Inflammatory macrophage (primary cell): ENCODE measurements at regions not wholly inside any gene's neighbourhood (a gene's known extent, or its start where the extent isn't known, plus 50 kb on each side); places are given as distances from the start of the nearest gene placed in this dataset.
"Not testable (repeated sequence)": the region's sequence is repeated elsewhere in the genome, so short reads cannot be mapped to it uniquely, and the experiment has no call there.

ENCODE experiments used
- DNase-seq, 2 donors: peaks; one replicate each; pipeline ENCODE4 v3.0.0-alpha.2; 2020 to 2022

GRCh38 chr5:130549884-130550561 is 615.0 kb downstream of the HINT1 start:
- no peak for DNase-seq

GRCh38 chr5:130546211-130546610 is 618.8 kb downstream of the HINT1 start:
- DNase-seq, result no peak

GRCh38 chr5:130545291-130545690 is 619.8 kb downstream of the HINT1 start:
- DNase-seq, result no peak

GRCh38 chr5:130541617-130542221 is 623.3 kb downstream of the HINT1 start:
- peak; percentile 2 to 38 for DNase-seq

GRCh38 chr5:130536691-130537090 is 628.4 kb downstream of the HINT1 start:
- no peak for DNase-seq

GRCh38 chr5:130532786-130533185 is 628.5 kb downstream of the CHSY3 start:
- DNase-seq, result no peak

DNA sequence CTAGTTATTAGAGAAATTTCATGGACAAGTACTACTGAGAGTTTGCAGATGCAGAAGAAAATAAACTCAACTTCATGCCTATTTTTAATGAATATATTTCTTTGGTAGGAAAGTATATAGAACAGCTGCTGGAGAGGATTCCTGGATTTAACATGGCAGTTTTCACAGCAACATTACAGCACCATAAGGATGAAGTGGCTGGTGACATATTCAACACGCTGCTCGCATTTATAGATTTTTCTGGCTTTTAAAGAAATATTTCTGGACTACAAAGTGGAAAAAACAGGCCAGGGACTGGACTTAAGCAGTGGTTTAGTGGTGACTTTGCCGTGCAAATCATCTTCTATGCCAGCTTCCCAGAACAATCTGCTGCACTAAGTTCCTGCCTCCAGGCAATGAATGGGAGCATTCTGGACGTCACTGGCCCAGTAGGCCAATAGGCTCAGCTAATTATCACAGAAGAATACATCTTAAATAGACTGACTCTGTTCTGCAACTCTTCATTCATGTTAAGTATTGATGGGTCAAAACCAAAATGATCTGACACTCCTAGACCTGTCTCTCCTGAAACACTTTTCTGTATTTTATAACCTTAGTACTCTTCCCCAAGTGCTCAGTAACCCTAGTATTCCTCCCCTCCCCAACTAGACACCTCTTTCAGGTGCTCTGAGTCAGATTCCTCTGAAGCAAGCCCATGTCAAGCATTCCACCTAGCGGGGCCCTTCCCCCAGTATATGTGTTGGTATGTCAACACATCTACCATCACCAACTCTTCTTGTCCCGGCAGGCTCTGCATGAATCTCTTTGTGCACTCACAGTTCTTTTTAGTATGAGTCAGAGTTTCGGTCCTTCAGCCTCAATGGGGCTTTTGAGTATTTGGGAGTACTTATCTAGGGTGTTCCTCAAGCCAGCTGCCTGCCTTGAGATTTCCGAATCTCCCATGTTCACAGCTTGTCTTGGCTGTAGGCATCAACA is 625.5 kb downstream of the CHSY3 start:
- DNase-seq, result no peak

DNA sequence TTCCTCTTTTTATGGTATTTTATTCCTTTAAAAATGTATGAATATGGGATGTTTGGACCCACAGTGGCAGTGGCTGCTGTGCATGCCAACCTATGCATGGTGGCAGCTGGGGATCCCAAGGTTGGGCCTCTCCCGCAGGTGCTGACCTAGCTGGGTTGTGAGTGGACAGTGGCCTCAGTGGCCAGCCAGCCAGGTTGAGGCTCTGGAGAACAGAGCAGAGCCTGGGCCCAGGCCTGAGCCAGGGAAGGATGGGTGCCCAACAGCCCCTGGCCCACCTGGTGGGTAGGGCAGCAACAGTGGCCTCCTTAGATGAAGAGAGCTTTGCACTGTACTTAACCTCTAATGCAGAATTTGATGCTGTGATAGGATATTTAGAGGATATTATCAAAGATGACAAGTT is 624.8 kb downstream of the CHSY3 start:
- DNase-seq, result no peak

- no peak for DNase-seq
Observed at GRCh38 chr5:130528474-130528873, 624.2 kb downstream of the CHSY3 start.

DNA sequence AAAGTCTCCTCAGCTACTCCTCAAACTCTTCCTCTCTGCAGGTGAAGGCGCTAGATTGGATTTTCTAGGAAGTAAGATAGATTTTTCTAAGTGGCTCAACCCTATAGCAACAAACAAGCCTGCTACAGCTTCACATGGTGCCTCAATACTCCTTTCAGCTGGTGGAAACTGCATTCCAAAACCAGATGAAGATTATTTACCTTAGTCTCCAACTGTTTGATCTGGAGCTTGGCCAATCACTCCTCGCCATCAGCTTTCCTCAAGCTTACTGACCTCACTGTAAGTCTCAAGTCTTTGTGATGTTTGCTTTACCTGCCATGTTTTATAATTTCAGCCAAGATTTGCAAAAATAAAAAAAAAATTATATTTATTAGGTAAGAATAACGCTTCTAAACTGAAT is 622.4 kb downstream of the CHSY3 start:
- no peak for DNase-seq

- no peak for DNase-seq
Observed at GRCh38 chr5:130520211-130520610, 615.9 kb downstream of the CHSY3 start.

GRCh38 chr5:130514984-130515690 is 610.9 kb downstream of the CHSY3 start:
- no peak for DNase-seq

DNA sequence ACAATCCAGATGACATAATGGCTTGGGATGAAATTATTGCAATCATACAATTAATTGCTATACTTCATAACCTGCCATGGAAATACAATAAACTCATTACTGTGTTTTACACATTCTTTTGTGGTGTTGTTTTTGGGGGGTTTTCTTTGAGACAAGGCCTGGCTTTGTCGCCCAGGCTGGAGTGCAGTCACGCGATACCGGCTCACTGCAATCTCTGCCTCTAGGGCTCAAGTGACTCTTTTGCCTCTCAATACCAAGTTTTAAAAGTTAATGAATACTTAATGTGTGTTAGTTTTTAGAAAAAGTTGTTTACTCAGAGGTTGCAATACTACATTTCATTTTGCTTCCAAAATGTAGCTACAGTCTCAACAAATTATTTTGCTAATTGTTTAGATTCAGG is 598.4 kb downstream of the CHSY3 start:
- no peak for DNase-seq

DNA sequence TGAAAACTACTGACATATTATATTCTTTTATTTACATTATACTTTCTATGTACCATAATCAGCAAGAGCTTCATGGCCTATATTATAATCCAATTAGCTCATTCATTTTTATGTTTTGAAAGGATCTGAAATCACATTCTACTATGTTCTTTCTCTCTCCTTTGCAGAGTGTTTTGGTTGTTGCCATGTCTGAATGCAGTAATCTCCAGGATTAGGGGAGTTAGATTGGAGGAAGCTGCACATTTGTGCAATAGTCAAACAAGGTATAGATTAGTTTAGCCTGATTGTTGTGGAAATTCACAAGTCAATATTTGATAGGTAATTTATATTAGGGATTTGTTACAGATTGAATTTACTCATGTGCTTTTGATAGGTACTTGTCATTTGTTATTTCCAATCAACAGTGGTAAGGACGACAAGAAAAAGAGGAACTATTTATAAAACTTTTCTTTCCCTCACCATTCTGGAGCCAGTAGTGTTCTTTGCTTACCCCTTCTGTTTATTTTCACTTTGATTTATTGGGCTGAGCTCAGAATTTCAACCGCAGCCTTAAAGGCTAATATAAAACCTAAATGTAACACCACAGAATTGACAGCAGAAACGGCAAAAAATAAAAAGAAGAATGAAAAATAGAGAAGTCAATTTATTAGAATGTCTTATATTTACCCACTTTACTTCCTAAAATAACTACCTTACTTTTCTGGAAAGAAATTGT is 597.0 kb downstream of the CHSY3 start:
- no peak for DNase-seq

- not testable (repeated sequence) for DNase-seq
Observed at GRCh38 chr5:130500495-130500894, 596.2 kb downstream of the CHSY3 start.

DNA sequence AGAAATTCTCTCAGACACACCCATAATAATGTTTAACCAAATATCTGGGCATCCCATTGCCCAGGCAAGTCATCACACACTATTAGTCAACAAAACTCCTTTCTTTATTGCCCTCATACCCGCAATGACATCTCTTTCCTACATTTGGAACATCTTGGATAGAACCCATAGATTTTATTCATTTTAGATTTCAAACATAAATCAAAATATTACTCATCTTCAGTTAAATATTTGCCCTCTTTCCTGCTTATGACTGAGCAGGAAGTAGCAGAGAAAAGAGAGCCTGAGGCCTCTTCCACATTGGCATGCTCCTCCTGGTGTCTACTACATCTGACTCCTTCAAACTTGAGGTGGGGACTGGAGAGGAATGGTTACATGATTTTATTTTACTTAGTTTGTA is 592.0 kb downstream of the CHSY3 start:
- no peak for DNase-seq

DNA sequence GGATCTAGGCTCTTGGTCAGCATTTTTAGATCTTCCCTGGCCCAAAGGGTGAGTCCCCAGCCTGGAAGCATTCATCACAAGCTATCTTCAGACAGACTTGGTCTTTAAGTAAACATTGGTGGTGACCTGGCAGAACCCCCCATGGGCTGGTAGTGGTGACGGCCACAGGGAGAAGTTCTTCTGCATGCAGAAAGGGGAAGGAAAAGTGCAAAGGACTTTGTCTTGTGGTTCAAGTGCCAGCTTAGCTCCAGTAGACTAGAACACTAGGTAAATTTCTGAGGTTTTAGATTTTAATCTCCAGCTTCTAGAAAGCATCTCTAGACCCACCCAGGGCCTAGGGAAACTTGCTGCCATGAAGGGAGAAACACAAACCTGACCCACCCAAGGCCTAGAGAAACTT is 584.0 kb downstream of the CHSY3 start:
- DNase-seq, result no peak

DNA sequence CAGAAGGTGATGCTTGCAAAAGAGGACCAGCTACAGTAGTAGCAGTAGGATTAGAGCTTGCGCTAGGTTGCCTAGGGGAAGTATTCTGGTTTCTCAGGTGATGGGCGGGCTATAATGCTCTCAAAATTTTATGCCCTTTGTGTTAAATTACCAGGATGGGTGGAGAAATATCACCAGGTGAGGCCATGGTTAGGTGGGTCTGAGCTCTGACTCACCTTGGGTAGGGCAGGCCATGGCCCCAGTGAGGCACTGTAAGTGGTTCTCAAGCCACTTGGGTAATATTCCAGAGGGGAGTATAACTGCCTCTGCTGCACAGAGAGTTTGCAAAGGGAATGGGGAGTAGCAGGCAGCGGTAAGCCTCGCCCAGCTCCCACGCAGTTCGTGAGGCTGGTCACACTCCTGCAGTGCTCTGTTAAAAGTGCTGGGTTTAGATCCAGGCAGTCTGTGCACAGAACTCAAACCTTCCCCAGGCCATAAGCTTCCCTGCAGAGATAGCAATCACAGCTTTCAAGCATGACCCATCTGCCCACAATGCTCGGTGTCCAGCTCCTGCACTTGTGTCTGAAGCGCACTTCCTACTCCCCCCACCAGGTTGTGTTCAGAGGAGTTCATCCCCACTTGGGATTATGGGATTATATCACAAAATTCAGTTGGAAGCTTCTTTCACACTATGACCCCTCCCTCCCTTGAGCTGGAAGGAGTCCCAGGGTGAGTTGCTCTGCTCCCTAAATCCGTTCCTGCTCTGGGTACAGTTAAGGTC is 575.0 kb downstream of the CHSY3 start:
- no peak for DNase-seq

- no peak for DNase-seq
Observed at GRCh38 chr5:130476325-130476724, 572.1 kb downstream of the CHSY3 start.

DNA sequence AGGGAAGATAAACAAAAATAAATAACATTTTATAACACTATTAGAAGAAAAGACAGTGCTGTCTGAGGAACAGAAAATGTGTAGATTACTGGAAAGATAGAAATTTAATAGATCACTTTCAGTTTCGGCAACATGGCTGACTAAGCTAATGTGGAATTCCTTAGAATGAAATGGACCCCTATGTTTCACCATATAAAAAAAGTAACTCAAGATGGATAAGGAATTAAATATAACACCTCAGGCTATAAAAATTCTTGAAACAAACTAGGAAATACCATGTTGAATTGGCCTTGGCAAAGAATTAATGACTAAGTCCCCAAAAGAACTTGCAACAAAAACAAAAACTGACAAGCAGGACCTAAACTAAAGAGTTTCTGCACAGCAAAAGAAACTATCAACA is 558.3 kb downstream of the CHSY3 start:
- no peak for DNase-seq

GRCh38 chr5:130455175-130455574 is 550.9 kb downstream of the CHSY3 start:
- no peak for DNase-seq
